ENCODE measurements at regions not wholly inside any gene's neighbourhood (a gene's known extent, or its start where the extent isn't known, plus 50 kb on each side); places are given as distances from the start of the nearest gene placed in this dataset.

DNA sequence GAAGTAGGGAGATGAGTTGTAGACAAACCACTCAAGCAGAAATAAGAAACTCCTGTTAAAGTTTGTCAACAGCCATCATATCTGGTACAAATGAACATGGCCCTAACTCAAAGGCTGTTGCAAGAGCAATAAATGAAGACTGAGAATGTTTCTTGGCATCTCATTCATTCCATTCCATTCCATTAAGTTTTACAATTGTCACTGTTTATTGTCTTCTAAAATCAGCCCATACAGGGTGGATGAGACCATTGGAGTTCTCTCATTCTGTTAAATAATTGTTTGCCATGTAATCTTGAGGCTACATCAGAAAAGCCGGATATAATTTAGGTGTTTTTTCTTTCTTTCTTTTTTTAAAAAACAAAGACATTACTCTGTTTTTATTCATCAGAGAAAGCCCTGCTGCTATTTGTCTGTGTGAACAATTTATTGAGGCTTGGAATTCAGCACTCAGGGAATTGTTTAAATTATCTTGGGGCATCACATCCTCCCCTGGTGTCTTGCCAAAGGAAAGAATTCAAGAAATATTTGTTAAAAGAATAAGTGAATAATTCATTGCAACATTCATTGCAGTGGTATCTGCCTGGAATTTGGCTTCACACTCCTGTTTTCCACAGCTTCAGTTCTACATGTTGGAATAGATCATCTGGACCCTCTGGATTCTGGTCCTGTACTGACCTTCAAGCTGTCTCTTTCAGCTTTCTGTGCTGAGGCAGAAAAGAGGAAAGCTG, 604.5 kb downstream of the PLPP3 start:
- DNase-seq (ENCODE audit: low read depth), result no peak

DNA sequence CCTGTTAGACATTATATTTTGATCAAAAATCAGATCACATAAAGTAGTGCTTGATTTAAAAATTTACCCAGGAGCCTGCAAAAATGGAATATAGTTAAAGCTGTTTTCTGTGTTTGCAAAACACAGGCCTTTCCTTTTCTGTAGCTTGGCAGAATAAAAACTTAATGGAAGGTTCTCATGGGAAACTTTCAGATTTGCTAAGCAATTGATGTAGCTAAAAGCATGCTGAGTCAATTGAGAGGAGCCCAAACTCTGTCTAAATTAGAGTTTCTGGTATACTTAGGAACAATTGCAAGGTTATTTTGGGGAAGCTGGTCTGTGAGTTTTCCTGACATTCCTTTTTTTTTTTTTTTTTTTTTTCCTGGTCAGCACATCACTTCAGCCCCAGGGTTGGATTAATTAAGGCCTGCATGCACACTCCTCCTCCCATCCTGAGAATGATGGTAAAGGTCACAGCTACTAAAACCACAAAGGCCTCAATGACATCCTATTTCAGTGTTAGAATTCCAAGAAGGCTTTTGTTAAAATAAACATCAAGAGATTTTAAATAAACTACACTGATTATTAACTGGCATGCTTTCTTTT, 608.7 kb downstream of the PLPP3 start:
- DNase-seq (ENCODE audit: low read depth), result no peak

DNA sequence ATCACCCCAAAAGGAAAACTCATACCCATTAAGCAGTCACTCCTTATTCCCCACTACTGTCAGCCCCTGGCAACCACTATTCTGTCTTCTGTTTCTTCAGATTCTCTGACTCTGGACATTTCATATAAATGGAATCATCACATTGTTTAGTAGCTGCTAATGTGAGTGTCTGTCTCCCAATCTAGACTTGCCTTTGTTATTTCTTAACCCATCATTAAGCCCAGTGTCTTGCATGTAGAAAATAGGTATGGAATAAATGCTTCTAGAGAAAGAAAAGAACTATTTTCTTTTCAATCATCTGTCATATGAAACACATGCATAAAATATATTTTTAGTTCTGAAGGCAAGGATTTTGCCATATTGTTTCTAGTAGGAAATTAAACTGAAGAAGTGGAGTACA, 610.0 kb downstream of the PLPP3 start:
- no peak for DNase-seq (ENCODE audit: low read depth)

DNA sequence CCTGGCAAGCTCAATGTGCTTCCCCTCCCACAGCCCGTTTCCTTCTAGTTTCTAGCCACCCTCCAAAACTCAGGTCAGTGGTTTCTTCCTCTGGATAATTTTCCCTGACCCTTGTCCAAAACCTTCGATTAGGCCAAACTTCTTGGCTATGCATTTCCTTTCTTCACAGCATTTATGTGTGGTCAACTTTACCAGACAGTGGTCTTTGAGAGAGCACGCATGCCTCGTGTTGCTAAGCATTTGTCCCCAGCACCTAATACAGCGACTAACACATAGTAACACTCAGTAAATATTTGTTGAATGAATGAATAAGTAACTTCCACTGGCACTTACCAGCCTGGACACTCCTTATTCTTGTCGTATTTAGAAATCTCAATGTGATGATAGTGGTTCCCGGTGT, 610.7 kb downstream of the PLPP3 start:
- no peak for DNase-seq (ENCODE audit: low read depth)

DNA sequence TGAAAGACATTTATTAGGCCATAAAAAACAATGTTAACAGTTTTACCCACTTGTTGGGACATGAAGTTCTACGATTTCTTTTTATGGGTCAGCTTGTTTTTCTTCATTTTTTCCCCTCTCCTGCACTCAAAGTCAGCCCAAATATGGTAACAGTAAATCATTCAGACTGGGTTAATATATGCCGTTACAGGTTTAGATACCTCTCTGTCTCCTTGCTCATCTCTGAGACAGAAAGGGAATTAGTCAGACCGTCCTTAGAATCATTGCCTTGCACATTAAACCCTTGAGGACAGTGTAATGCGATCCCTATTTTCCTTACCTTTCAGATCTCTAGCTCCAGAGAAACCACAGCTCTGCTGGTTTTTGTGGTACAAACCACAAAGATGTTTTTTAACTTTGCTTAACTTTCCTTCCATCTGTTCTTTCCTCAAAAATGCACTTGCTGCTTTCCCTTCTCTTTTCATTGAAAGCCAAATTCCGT, 613.3 kb downstream of the PLPP3 start:
- peak; percentile 15 for DNase-seq (ENCODE audit: low read depth)

DNA sequence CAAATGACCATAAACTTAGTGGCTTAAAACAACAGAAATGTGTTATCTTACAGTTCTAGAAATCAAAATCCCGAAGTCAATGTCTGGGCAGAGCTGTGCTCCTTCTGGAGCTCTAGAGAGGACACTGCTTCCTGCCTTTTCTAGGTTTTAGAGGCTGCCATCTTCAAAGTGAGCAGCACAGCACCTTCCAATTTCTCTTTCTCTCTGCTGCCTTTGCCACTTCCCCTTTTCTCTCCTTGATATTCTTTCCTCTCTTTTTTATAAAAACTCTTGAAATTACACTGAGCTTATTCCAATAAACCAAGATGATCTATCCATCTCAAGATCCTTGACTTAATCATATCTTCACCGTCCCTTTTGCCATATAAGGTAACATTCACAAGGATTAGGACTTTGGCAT, 616.9 kb downstream of the PLPP3 start:
- no peak for DNase-seq (ENCODE audit: low read depth)

DNA sequence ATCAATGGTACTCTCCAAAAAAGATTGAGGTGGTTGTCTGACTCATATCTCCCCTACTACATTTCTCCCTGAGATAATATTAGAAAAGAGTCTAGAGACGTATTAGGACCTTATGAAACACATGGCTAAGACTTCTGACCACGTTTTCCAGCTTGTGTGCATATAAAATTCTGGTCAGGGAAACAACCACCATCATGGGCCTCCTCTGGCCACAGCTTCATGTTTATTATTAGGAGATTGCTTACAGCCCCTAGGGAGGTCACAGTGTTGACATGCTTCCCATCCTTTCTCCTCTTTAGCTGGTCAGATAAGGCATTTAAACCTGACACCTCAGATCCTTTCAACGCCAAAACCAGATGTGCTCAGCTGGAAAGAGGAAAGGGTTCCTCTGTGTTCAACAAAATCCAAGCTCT, 620.2 kb downstream of the PLPP3 start:
- no peak for DNase-seq (ENCODE audit: low read depth)

DNA sequence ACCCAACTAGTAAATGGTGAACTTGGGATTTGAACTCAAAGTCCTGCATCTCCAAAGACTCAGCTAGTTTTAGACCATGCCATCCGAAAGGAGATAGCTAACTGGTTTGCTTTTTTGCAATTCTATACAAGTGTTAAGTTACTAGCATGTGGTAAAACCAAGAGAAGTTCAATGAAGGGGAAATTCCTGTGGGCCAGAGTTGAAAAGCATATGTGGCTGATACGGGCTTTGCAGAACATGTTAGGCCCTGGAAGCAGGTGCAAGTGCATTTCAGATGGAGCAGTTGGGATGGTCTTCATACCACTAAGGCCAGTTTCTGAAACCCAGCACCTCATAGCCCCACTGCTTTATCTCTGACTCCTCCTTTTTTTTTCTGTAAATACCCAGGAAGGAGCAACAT, 620.9 kb downstream of the PLPP3 start:
- no peak for DNase-seq (ENCODE audit: low read depth)

DNA sequence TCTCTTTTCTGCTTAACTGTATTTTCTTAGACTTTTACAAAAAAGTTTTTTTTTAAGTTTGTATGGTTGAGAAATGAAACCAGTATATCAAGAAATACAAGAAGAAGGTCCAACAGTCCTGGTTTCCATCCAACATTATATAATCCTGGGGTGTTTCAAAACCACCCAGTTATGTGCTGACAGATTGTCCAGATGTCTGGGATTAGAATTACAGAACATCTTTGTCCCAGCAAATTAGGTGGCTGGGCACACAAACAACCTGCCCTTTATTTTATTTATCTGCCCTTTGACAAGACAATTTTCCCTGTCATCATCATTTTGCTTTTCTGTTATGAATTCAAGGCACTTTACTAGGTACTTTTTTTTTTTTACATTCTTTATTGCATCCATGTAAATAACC, 622.1 kb downstream of the PLPP3 start:
- DNase-seq (ENCODE audit: low read depth), result no peak

DNA sequence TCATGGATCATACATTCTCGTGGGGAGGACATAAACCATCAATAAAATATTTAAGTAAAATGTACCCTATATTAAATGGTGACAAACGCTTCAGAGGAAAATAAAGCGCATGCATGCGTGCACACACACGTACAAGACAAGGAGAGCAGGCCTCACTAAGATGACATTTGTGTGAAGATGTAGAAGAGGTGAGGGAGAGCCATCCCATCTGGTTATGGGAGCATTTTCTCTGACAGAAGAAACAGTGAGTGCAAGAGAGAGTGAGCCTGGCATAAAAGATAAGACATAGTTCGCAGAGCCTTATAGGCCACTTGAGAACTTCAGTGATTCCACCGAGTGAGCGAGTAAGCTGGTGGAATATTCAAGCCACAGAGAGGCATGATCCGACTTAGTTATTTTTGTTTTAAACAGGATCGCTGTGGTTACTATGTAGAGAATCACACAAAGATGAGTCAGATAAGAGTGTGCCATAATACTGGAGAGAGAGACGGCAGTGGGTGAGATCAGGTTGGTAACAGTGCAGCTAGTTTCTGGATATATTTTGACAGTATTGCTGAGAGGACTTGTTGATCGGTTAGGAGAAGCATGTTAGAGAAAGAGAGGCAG, 624.2 kb downstream of the PLPP3 start:
- DNase-seq (ENCODE audit: low read depth), result peak; percentile 38

DNA sequence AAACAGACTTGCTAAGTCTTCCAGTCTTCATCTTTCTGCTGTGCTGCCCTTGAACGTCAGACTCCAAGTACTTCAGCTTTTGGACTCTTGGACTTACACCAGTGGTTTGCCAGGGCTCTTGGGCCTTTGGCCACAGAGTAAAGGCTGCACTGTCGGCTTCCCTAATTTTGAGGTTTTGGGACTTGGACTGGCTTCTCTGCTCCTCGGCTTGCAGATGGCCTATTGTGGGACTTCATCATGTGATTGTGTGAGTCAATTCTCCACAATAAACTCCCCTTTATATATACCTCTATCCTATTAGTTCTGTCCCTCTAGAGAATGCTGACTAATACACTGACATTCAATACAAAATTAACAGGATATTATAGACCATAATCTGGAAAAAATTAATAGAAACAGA, 628.1 kb downstream of the PLPP3 start:
- no peak for DNase-seq (ENCODE audit: low read depth)

DNA sequence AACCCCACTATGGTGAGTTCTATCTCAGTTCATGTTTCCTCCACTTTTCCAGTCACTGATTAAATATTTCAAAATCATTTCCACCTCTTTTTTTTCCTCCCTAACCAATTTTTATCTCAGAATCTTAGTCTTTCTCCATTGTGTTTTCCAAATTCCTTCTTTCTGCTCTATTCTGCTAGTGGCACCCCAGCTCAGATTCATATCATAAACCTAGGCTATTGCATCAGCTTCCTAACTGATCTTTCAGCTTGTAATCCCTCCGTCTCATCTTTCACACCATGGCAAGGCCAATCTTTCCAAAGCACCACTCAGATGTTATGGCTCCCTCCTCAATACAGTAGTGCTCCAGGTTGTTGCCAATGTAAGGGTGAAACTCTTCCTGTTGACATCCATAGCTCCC, 631.9 kb downstream of the PLPP3 start:
- no peak for DNase-seq (ENCODE audit: low read depth)

DNA sequence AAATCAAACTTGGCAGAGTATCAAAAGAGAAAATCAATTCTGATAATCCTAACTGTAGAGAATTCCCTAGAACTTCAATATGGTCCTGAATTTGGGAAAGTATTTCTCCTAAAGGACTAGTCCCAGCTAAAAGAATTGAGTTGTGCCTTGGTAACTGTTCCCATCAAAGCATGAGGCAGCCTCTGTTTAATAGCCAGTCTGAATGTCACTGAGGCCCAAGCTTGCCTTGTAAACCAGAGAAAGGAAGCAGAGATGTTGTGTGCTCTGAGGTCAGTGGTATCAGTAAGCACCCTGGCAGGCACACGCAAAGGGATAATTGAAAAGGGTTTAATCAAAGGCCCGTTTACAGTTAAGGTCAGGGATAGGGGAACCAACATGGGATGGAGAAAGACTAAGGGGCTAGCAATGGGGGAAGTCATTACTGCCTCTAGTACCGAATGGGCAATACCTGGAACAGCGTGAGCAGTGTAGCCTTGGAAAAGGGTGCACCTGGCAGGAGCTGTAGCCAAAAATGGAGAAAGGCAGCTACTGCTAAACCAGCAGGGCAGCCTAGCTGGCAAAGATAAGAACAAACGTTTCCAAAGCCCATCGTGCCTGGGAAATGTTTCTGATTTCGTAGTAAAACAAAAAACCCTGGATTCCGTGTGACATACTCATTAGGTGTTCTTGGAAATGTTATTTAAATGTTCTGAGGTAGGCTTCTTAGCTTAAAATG, 635.5 kb downstream of the PLPP3 start:
- DNase-seq (ENCODE audit: low read depth), result no peak

DNA sequence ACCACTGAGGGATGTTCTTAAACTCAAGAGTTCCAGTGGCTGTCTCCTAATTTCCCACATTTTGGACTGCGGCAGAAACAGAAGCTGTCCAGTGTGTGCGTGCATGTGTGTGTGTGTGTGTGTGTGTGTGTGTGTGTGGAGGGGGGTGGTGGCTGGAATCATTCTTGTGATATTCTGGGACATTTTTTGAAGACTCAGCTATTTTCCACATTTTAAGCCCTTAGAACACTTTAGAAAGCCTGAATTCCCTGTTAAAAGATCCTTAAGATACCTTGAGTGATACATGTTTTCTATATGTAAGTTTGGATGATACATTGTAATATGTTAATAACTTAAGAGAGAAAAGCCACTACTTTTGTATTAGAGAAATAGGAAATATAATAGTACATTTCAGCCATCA, 636.4 kb downstream of the PLPP3 start:
- DNase-seq (ENCODE audit: low read depth), result no peak

DNA sequence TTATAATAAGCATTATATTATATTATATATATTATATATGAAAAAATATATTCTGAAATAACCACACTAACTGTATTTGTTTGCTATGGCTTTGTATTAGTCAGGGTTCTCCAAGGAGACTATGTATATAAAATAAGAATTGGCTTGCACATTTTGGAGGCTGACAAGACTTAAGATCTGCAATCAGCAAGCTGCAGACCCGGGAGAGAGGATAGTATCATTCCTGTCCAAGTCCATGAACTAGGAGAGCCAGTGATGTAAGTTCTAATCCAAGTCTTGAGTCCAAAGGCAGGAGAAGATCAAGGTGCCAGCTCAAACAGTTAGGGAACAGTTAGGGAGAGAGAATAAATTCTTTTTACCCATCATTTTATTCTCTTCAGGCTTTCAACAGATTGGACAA, 639.5 kb downstream of the PLPP3 start:
- DNase-seq (ENCODE audit: low read depth), result no peak

DNA sequence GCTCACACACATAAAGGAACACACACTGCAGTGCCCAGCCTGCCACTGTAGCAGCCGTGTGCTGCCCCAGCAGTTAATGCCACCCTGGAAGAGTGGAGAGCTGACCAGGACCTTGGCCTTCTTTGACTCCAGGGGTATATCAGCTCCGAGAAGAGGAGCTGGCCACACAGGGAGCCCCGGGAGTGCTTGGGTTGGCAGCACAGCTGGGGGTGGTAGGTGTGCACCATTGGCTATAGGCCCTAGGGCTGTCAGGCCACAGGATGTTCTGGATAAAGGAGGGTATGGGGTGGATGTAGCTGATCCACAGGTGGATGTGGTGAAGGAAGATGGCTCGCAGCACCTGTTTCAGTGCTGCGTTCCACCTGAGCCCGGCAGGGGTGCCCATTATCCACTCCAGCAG, 640.5 kb downstream of the PLPP3 start:
- DNase-seq (ENCODE audit: low read depth), result no peak

DNA sequence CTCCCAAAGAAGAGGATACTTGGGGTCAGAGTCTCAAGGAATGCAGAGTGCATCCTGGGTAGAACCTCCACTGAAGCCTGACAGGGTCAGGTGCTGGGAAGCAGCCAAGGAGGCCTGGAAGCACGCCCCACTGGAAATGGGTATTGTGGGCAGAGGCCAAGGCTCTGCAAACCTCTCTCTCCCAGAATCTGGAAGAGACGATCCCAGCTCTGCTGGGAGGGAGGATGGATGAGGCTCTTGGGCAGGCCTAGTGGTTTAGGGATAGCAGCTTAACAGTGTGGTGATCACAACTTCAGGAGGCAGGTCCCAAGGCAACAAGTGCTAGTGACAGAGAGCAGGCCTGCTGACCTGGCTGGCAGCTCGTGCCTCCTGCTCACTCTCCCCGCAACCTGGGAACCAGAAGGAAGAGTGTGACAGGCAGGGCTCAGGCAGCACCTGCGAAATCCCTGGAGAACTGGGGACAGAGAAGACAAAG, 641.0 kb downstream of the PLPP3 start:
- DNase-seq (ENCODE audit: low read depth), result no peak

DNA sequence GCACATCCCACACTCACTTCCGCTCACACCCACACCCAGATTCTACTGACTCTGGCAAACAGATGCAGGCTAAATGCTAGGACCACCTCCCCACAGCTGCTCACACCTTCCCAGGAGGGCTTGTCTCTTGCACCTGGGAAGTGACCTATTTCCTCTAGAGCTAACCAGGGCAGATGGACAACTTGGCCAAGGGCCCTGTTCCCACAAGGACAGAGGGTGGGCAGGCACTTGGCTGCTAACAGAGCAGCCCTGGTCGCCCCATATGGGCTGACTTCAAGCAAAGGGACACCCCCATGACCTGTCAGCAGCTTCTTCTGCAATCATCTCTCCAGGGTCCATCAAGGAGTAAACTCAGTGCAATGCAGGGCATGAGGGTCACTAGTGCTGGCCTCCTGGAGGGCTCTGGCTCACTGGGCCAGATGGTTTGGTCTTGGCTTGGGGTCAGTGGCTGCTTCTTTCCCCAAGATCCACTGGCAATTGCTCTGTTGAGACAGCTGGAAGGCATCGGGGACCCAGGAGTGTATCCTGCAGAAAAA, 641.5 kb downstream of the PLPP3 start:
- DNase-seq (ENCODE audit: low read depth), result no peak

DNA sequence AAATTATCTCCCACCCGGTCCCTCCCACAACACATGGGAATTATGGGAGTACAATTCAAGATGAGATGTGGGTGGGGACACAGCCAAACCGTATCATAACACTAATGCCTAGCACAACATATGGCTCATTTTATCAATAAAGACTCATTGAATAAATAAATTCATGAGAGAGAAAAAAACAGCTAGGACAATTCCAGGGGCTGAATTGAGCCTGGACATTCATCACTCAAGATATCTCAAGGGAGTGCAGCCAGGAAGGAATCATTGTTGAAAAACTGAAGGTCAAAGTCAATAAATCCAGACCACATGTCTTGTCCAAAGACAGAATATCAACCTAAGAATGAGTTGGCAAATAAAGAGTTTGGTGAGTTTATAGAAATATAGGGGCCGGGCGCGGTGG, 644.1 kb downstream of the PLPP3 start:
- no peak for DNase-seq (ENCODE audit: low read depth)

DNA sequence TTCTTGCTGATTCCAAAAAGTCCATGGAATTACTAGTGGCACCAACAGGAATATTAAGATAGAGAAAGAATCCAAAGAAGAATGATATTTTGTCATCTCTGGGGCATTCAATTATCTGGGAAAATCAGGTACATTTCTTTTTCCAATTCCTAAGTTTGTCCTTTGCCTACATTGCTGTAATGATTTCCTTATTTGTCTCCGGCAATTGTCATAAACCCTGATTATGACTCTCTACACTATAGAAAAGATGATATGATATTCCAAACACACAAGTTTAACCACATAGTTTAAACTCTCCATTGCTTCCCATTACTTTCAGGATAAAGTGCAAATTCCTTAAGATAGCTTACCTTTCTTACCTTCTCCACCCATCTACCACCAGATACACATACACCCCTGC, 647.0 kb downstream of the PLPP3 start:
- no peak for DNase-seq (ENCODE audit: low read depth)

DNA sequence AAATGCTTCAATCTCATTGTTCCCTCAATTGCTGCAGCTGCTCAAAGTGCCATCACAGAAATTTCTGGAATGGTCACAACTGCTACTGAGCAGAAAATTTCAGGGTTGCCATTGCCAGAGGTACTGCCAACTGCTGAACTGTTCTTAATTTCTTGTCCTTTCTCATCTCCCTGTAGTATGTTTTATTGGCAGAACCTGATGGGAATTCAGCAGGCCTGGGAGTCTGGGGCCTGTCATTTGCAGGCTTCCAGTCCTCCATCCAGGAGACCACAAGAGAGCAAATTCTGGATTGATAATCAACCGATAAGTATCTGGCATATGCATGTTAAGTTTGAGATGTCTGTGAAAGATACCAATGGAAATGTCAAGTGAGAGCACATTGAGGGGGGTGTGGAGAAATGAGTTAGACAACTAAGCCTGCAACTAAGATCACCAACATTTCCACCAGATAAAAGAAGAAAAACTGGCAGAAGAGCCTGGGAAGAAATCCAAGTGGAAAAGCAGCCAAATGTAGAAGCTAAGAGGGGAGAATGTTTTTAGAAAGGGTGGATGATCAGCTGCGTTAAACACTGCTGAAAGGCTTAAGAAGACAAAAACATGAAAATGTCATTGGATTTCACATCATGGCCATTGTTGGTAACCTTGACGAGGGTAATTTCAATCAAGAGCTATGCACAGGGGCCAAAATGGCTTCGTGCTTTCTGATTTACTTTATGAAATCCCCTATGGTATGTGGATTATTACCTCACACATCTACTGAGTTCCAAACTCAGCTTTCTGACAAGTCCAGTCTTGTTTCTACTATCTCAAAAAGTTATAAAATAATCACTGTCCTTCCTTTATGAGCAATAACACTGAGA, 648.1 kb downstream of the PLPP3 start:
- DNase-seq (ENCODE audit: low read depth), result no peak

DNA sequence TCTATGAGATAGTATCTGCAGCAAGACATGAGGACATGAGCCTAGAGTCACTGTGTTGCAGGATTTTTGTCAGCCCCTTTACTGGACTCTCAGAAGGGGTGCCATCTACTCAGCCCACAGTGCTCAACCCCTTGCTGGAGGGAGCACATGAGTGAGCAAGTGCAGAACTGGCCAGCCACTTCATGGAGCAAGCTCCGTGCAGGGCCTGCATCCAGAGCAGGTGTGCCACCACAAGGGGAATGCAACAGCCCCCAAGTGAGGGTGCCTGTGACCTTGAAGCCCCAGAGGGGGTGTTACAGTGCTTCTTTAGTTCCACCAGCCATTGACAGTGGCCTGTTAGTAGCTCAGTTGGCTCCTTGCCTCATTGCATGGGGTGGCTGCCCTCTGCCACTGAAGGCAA, 649.7 kb downstream of the PLPP3 start:
- no peak for DNase-seq (ENCODE audit: low read depth)

Measured in non-pigmented ciliary epithelial cell (primary cell).